HG02870 (cell line): ENCODE measurements at regions not wholly inside any gene's neighbourhood (a gene's known extent, or its start where the extent isn't known, plus 50 kb on each side); places are given as distances from the start of the nearest gene placed in this dataset.
A peak's percentile ranks its signal among the peaks of the same experiment; 100 is the strongest.
"Not testable (repeated sequence)": the region's sequence is repeated elsewhere in the genome, so short reads cannot be mapped to it uniquely, and the experiment has no call there.

Source experiments
- ATAC-seq: cut with Tn5 transposase; IDR thresholded peaks from one replicate; pipeline ENCODE4 v1.9.1; 2021; ENCODE audit warnings: mild to moderate bottlenecking, moderate library complexity; ENCODE audit not compliant: unreplicated experiment

DNA sequence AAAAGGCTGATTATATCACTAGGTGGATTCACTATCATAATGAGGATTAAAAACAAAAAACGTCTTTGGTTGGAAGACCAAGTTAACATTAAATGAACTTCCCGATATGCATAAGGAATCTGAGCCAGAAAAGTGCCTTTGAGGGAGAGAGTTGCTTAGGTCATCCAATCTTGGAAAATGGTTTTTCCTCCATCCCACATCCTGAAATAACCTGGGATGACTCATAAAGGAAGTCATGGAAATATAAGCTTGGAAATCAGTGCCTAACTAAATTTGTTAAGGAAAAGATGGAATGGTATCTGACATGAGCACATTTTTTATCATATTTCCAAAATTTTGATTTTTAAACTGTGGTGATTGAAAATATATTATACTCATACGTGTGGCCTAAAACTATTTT, 66.0 kb downstream of the KBTBD8 start:
- no peak for ATAC-seq

- peak; percentile 93 for ATAC-seq
Observed at GRCh38 chr3:67067251-67067650, 69.1 kb downstream of the KBTBD8 start.

- ATAC-seq, result not testable (repeated sequence)
Observed at GRCh38 chr3:67072640-67073039, 74.5 kb downstream of the KBTBD8 start.

GRCh38 chr3:67073812-67074211, 75.7 kb downstream of the KBTBD8 start:
- no peak for ATAC-seq

DNA sequence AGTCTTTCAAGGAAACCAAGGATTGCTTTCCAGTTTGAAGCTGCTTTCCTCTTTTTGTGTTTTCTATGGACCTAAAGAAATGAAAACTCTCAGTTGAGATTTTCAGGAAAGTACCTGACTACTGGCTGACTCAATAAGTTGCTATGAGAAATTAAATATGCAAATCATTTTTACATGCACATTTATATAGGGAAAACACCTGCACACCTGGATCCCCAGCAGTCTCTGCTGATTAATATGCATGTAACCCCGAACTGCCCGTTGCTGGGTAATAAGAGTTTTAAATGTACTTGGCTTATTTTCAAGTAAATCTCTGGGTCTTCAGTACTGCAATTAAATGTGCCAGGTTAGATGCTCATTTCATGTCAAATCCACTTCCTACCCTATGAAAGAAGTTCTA, 77.2 kb downstream of the KBTBD8 start:
- ATAC-seq, result peak; percentile 54

GRCh38 chr3:67076607-67077006, 78.5 kb downstream of the KBTBD8 start:
- no peak for ATAC-seq

- ATAC-seq, result no peak
Observed at GRCh38 chr3:67077656-67078055, 79.5 kb downstream of the KBTBD8 start.

GRCh38 chr3:67082533-67083024, 84.5 kb downstream of the KBTBD8 start:
- no peak for ATAC-seq

GRCh38 chr3:67083277-67083676, 85.2 kb downstream of the KBTBD8 start:
- ATAC-seq, result no peak

GRCh38 chr3:67087788-67088187, 89.7 kb downstream of the KBTBD8 start:
- ATAC-seq, result no peak

- no peak for ATAC-seq
Observed at GRCh38 chr3:67090474-67090873, 92.4 kb downstream of the KBTBD8 start.

DNA sequence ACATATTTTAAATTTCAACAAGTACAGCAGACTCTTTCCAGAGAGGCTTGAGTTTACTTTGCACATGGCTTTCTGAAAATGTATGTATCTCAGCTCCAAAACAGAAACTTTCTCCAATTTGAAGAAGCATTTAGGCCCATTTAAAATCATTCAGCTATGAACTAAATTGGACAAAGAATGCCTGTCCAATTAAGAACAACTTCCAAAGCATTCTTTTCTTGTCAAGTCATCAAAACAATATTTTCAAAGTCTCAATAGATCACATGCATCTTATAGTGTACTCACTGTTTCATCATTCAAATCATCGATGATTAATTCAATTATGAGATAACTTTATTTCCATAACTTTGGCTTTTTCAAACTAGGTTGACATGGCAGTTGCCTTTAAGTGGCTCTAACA, 95.2 kb downstream of the KBTBD8 start:
- no peak for ATAC-seq

GRCh38 chr3:67094167-67094566, 96.1 kb downstream of the KBTBD8 start:
- no peak for ATAC-seq

GRCh38 chr3:67094774-67095173, 96.7 kb downstream of the KBTBD8 start:
- no peak for ATAC-seq

DNA sequence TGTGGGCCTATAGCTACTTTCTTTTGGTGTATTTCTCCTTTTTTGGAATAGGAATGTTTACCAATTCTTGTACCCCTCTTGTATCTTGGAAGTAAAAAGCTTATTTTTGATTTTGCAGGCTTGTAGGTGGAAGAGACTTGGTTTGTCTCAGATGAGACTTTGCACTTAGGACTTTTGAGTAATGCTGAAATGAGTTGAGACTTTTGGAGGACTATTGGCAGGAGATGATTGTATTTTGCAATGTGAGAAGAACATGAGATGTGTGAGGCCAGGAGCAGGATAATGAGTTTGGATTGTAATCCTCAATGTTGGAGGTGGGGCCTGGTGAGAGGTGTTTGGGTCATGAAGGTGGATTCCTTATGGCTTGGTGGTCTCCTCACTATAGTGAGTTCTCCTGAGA, 106.3 kb downstream of the KBTBD8 start:
- ATAC-seq, result no peak

DNA sequence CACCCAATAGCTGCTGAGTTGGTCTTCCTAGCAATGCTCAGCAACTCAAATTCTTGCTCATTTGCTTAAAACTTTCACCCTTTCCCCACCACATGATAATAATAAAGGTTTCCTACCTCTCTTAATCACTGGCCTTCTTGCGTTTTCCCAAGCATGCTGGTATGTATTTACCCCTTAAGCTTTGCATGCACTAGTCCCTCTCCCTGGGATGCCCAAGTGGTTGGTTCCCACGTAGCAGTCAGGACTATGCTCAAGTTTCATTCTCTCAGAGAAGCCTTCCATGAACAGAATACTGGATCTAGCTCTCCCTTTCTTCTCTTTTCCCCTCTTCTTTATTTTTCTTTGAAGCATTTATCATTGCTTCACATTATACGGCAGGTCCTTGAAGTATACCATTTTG, 108.8 kb downstream of the KBTBD8 start:
- ATAC-seq, result no peak

DNA sequence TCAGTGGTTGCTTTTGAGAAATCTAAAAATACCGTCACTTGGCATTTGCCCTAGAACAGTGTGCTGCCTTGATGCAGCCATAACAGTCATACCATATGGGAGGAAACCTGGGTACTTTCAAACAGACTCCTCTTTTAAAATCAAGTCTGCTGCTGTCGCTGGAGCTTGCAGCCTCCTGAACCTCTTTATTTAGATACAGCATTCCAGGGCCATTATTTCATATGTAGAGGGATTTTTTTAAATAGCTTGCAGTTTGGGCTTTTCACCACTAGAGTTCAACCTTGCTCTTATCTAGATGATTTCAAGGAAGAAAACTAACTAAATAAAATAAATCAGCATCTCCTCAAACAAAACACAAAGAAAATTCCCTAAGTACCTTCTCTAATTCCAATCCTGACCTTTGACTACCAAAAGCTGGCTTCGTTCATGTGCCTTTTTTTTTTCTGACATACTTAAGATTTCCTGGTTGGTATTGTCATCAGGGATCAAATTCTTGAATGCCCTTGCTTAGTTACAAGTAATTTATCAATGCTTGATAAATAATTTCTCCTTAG, 111.6 kb downstream of the KBTBD8 start:
- ATAC-seq, result no peak

DNA sequence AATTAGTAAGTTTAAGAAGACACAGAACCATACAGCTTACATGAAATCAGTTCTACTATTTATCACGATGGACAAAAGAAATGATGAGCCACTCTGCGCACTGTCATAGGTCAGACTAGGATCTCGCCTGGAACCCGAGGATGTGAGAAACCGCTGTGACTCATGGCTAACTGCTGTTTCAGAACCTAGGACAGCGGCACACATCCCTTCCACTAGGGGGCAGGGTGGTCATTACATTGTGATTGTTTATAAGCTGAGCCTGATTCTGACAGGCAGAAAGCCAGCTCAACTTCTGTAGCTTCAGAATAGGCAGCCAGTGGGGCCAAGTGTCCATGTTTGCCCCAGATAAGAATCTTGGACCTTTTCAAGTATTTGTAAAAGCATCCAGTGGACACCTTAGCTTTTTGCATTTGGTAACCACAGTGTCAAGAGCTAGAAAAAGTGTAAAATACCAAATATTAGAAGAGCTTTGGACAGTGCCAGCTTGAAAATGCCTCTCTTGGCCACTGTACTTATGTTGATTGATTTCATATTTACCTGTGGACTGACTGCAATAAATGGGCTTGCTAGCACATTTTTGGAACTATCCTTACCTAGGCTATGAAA, 115.8 kb downstream of the KBTBD8 start:
- peak; percentile 99 for ATAC-seq

DNA sequence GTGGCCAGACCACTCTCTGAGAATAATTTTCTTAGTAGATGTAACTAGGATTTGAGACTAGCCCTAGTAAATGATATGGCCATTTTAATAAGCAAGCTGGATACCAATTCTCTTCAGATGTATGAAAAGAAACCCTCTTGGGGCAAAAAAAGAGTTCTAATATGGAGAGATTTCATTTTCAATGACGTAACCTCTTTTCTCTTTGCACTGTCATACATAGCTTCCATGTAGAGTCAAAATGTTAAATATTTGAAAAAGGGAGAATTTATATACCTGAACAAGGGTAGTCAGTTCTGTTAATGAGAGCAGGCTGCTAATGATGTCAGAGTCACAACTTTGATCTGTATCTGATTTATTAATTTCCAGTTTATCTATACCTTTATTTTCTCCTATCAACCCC, 120.0 kb downstream of the KBTBD8 start:
- ATAC-seq, result no peak

GRCh38 chr3:67118635-67119034, 120.5 kb downstream of the KBTBD8 start:
- no peak for ATAC-seq

DNA sequence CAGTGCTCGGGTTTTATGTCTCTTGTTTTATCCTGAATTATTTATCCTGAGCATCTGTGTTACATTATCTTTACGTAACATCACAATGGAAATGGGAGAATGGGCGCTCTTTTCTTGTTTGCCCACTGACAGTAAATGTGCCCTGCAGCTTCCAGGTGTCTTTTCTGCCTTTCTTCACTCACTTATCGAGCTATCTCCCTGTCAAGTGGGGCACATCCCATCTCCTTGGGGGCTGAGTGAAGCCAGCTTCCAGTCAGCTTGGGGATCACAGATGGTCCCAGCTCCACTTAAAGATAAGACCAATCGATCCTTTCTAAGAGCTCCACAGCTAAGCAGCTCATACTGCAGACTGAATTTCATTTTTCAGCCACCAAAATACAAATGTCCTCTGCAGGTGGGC, 125.8 kb downstream of the KBTBD8 start:
- ATAC-seq, result no peak

GRCh38 chr3:67127254-67127653, 129.1 kb downstream of the KBTBD8 start:
- no peak for ATAC-seq

GRCh38 chr3:67142432-67142831, 144.3 kb downstream of the KBTBD8 start:
- no peak for ATAC-seq
